ENCODE measurements at regions not wholly inside any gene's neighbourhood (a gene's known extent, or its start where the extent isn't known, plus 50 kb on each side); places are given as distances from the start of the nearest gene placed in this dataset.

GRCh38 chr3:40930131-40930538, 269.2 kb upstream of the CTNNB1 start:
- TF ChIP-seq CTCF (IDR thresholded peaks at IDR 0.05), result peak in 1 of 6 experiments; percentile 4
- TF ChIP-seq POLR2A (IDR thresholded peaks at IDR 0.05), result no peak
